Stomach (tissue), 4 donors: ENCODE measurements at regions not wholly inside any gene's neighbourhood (a gene's known extent, or its start where the extent isn't known, plus 50 kb on each side); places are given as distances from the start of the nearest gene placed in this dataset.

Experiments used
- CTCF ChIP-seq, 7 experiments: fragments of 450-650 bp in 4 of 7; fragments of 200-600 bp in 3 of 7; sonication (generic) in 3 of 7; IDR thresholded peaks; one replicate each; pipeline ENCODE4 v1.5.1; 2016 to 2019; ENCODE audit warnings: antibody characterized with exemption in 7 of 7, control low read depth in 2 of 7, mild to moderate bottlenecking in 1 of 7
- POLR2A ChIP-seq, 4 donors: fragments of 450-650 bp; IDR thresholded peaks; one replicate each; pipeline ENCODE4 v1.6.1; 2016; ENCODE audit warnings: antibody characterized with exemption in 4 of 4, control low read depth in 2 of 4, mild to moderate bottlenecking in 1 of 4, moderate library complexity in 1 of 4
- POLR2AphosphoS5 ChIP-seq, 3 donors: sonication (generic); formaldehyde crosslinking; IDR thresholded peaks; one replicate each; pipeline ENCODE4 v1.6.1; 2016; ENCODE audit warnings: antibody characterized with exemption in 3 of 3

GRCh38 chr14:89011355-89012281 is 187.2 kb downstream of the TTC8 start:
- no peak for TF ChIP-seq POLR2AphosphoS5 (IDR thresholded peaks at IDR 0.05)
- no peak for TF ChIP-seq CTCF (IDR thresholded peaks at IDR 0.05)
- no peak for TF ChIP-seq POLR2A (IDR thresholded peaks at IDR 0.05)
